Urinary bladder (tissue), 3 donors: ENCODE measurements at regions not wholly inside any gene's neighbourhood (a gene's known extent, or its start where the extent isn't known, plus 50 kb on each side); places are given as distances from the start of the nearest gene placed in this dataset.

Experiments used
- DNase-seq: peaks from one replicate; pipeline ENCODE4 v3.0.0-alpha.2; 2015; ENCODE audit errors: extremely low spot score
- H3K27ac ChIP-seq: one replicate; pipeline ENCODE4 v1.5.1; 2013; ENCODE audit warnings: low read depth, mild to moderate bottlenecking, moderate library complexity
- H3K36me3 ChIP-seq: one replicate; pipeline ENCODE4 v1.6.1; 2013; ENCODE audit warnings: mild to moderate bottlenecking, moderate library complexity; ENCODE audit not compliant: insufficient read depth
- H3K4me1 ChIP-seq: one replicate; pipeline ENCODE4 v1.6.1; 2013; ENCODE audit warnings: mild to moderate bottlenecking, moderate library complexity; ENCODE audit not compliant: insufficient read depth
- H3K4me3 ChIP-seq: one replicate; pipeline ENCODE4 v1.5.1; 2013; ENCODE audit warnings: low read depth, low read length
- WGBS: extraction: QIAGEN DNeasy Blood & Tissue Kit; methylation state at CpG from one replicate; pipeline ENCODE4 v1.1.7; 2013; 5-methylcytosine and 5-hydroxymethylcytosine counted together
- donor health status: healthy with polysubstance abuse.
- donor health status: healthy.

DNA sequence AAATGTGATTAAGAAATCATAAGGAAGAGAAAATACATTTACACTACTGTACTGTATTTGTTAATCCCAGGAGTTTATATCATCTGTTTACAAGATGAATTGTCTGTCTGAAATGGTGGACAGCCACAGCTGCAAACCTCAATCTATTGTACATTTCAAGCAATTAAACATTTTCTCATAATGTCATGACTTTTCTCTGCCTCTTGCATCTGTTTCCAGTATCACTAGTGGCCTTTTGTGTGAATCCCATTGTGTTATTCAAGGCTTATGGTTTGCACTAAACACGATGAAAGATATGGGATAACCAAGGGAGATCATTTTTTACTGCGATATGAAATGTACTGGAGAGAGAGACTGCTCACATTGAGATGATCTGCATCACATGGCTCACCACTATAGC lies 200.2 kb upstream of the LRRN1 start:
- no peak overlapping the region for H3K27ac ChIP-seq
- 65% methylated on average over 2 of the region's 2 CpGs for WGBS
- no peaks in the 10 kb centered on the region for H3K36me3 ChIP-seq
- no peaks in the 10 kb centered on the region for H3K4me1 ChIP-seq
- no peak overlapping the region for H3K4me3 ChIP-seq
- DNase-seq = no peak

- WGBS = 86% methylated on average over 3 of the region's 3 CpGs
These were observed 204.2 kb upstream of the LRRN1 start for GRCh38 chr3:3594986-3595385.

DNA sequence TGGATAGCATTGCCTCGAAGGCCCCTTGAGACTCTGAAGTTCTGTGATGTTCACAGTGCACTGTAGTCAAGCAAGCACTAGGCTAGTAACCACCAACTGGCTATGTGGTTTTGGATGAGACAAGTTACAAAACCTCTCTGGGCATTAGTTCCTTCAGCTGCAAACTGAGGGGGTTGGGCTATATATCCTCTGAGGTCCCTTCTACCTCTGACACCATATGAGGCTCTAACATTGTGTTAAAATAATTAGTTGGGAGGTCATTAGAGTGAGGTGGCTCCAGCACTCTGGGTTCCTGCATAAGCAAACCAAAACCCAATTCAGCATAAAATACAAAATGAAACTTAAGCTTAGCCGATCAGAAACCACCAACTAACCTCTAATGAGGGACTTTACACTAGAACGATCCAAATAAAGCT lies 209.5 kb upstream of the LRRN1 start:
- DNase-seq = no peak
- Histone ChIP-seq H3K4me3 (no peak overlapping the region), H3K36me3 (no peaks in the 10 kb centered on the region), H3K4me1 (no peaks in the 10 kb centered on the region), H3K27ac (no peak overlapping the region)
- WGBS = 81% methylated on average over 3 of the region's 3 CpGs

More at GRCh38 chr3:3594986-3595385, 204.2 kb upstream of the LRRN1 start:
- Histone ChIP-seq H3K4me3 (no peak overlapping the region), H3K27ac (no peak overlapping the region), H3K36me3 (no peaks in the 10 kb centered on the region), H3K4me1 (no peaks in the 10 kb centered on the region)
- no peak for DNase-seq

- Histone ChIP-seq H3K4me1 (no peaks in the 10 kb centered on the region), H3K4me3 (no peak overlapping the region), H3K27ac (no peak overlapping the region), H3K36me3 (no peaks in the 10 kb centered on the region)
- DNase-seq = no peak
- WGBS = 63% methylated on average over 4 of the region's 4 CpGs
These were observed 211.6 kb upstream of the LRRN1 start for GRCh38 chr3:3587647-3587972.

DNA sequence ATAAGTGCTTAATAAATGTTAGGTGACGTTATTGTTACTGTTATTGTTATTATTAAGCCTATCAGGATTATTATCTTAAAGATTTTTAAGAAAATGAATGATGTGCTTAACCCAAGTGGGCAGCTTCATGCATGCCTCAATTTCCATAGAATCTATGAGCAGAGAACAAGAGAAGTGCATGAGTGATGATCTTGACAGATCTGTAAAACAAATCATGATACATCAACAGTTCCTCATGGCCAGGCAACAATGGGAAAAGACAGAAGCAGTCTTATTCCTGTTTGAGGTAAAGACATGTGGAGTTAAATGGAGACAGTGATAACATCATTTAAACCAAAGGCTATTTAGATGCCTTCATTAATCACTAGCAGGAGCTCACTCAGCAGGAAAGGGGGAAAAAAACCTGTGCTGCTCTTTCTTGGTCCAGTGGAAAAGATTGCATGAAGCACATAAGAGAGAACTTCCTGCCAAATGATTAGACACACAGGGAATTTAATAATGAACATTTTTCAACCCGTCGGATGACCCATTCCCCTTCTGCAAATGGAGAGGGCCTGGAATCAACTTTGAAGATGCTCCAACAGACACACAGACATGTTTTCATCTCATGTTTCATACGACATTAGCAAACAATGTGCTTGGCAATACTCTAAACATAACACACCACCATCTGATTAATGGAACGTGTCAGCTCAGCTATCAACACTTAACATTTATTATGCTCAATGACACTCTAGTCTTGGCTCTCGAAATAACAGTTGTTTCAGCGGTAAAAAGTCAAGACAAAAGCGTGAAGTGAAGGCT lies 212.2 kb upstream of the LRRN1 start:
- no peaks in the 10 kb centered on the region for H3K4me1 ChIP-seq
- no peak overlapping the region for H3K4me3 ChIP-seq
- H3K36me3 ChIP-seq = no peaks in the 10 kb centered on the region
- no peak overlapping the region for H3K27ac ChIP-seq
- WGBS = 60% methylated on average over 8 of the region's 8 CpGs
- no peak for DNase-seq

DNA sequence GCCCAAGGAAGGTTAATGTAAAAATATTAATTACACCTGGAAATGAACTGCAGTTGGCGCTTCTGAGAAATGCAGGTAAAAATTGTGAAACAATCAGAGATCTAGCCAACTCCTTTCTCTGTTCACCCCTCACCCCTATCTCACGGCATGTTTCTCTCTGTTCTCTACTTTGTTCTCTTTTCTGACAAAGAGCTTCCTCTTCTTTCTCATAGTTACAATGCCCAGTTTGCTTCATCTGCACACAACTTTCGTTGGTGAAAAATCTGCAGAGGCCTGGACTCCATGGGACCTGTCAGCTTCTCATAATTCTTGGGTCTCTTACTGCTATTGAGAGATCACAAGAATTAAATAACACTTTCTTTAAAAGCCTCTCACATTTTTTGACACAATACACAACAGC lies 212.9 kb upstream of the LRRN1 start:
- WGBS = 87% methylated on average over 3 of the region's 3 CpGs
- Histone ChIP-seq H3K36me3 (no peaks in the 10 kb centered on the region), H3K27ac (no peak overlapping the region), H3K4me1 (no peaks in the 10 kb centered on the region), H3K4me3 (no peak overlapping the region)
- DNase-seq = no peak

DNA sequence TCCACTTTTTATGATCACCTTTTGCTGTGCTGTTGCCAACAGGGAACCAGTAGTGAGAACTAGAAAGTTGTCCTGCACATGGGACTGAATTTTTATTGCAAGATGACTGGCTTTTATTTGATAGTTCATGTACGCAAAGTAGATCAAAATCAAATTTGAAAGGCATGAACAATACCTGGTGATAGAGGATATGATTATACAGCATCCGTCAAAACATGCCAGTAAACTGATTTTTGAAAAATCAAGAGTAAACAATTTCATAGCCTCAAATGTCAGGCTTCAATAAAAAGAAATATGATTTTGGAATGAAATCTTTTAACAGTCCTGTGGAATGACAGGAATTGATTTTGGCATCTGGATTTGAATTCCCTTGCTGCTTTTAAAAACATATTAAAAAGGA lies 219.6 kb upstream of the LRRN1 start:
- DNase-seq = no peak
- no peak overlapping the region for H3K27ac ChIP-seq
- H3K36me3 ChIP-seq = no peaks in the 10 kb centered on the region
- 86% methylated on average over 2 of the region's 2 CpGs for WGBS
- no peak overlapping the region for H3K4me3 ChIP-seq
- H3K4me1 ChIP-seq = no peaks in the 10 kb centered on the region

DNA sequence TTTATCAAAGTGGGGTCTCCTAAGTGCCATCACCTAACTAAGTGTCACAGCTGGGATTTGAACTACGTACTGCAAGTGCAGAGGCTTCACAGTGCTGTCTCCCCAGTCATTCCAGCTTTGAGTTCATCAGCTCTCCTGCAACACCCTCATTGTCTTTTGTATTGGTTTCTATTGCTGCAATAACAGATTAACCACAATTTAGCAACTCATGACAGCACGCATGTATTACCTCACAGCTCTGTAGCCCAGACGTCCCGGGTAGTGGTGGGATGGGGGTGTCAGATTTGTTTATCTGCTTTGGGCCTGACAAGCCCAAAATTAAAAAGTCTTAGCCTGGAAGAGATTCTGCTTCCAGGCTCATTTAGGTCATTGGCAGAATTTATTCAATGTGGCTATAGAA lies 220.5 kb upstream of the LRRN1 start:
- Histone ChIP-seq H3K4me1 (no peaks in the 10 kb centered on the region), H3K36me3 (no peaks in the 10 kb centered on the region), H3K27ac (no peak overlapping the region), H3K4me3 (no peak overlapping the region)
- DNase-seq = no peak
- 75% methylated on average over 4 of the region's 4 CpGs for WGBS

- no peaks in the 10 kb centered on the region for H3K4me1 ChIP-seq
- no peaks in the 10 kb centered on the region for H3K36me3 ChIP-seq
- WGBS = 79% methylated on average over 13 of the region's 13 CpGs
- no peak overlapping the region for H3K4me3 ChIP-seq
- no peak for DNase-seq
- H3K27ac ChIP-seq = no peak overlapping the region
These were observed 221.4 kb upstream of the LRRN1 start for GRCh38 chr3:3577823-3578222.

DNA sequence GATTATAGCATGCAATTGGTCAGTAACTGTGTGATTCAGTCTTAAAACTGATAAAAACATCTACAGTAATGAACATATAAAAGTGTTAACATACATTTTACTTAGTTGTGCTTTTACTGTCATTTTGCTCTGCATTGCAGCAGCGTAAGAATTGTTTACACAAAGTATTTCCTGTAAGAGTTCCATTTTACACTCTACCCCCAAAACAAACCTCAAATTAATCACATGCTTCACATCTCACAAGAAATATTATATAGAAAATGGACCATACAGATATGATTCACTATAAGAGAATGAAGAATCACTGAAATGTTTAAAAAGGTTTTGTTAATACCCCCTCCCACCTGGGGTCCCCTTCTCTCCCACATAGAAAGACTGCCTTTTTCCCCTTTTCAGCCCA lies 225.9 kb upstream of the LRRN1 start:
- Histone ChIP-seq H3K36me3 (no peaks in the 10 kb centered on the region), H3K4me1 (no peaks in the 10 kb centered on the region)
- 43% methylated on average over 1 of the region's 1 CpG for WGBS

DNA sequence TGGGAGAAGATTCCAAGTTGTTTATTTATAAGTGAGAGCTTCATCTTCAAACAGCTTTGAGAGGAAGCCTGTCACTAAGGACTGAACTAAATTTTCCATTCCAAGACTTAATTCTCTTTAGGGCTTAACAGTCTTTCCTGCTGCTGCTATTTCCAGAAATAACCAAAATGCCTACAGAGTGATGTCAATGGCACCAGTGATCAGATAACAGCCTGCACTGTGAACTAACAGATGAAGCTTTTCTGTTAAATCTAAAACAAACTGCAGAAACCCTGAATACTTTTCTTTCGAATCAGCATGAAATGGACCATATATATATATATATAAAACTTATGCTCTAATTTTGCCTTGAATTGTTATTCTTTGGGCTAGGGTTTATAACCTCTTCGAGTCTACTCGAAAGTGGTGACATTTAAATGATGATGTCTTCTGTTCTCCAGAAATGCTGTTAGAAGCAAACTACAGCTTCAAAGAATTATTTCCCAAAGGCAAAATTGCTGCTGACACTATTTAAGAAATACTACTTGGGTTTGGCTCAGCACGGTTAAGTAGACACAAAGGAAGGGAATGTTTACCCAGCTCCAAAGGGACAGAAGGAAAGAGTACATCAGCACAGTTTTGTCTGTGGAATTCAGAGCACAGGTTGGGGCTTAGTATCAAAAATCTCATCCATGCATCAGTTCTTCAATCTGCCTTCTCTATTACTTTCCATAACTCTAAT lies 238.5 kb upstream of the LRRN1 start:
- H3K4me3 ChIP-seq = no peak overlapping the region
- no peaks in the 10 kb centered on the region for H3K4me1 ChIP-seq
- no peak overlapping the region for H3K27ac ChIP-seq
- no peaks in the 10 kb centered on the region for H3K36me3 ChIP-seq
- 25% methylated on average over 4 of the region's 4 CpGs for WGBS
- no peak for DNase-seq

More for the DNA sequence above, 225.9 kb upstream of the LRRN1 start:
- H3K4me3 ChIP-seq = no peak overlapping the region
- DNase-seq = no peak
- no peak overlapping the region for H3K27ac ChIP-seq

GRCh38 chr3:3559786-3560185 lies 239.4 kb upstream of the LRRN1 start:
- whole genome bisulfite sequencing = 95% methylated on average over 2 of the region's 2 CpGs
- H3K4me1 ChIP-seq = no peaks in the 10 kb centered on the region
- H3K36me3 ChIP-seq = no peaks in the 10 kb centered on the region
- no peak overlapping the region for H3K4me3 ChIP-seq
- H3K27ac ChIP-seq = no peak overlapping the region
- DNase-seq = no peak

- no peak overlapping the region for H3K4me3 ChIP-seq
- H3K4me1 ChIP-seq = no peaks in the 10 kb centered on the region
- H3K36me3 ChIP-seq = no peaks in the 10 kb centered on the region
- H3K27ac ChIP-seq = no peak overlapping the region
- 31% methylated on average over 3 of the region's 3 CpGs for WGBS
- no peak for DNase-seq
These were observed 243.2 kb upstream of the LRRN1 start for GRCh38 chr3:3556078-3556477.

DNA sequence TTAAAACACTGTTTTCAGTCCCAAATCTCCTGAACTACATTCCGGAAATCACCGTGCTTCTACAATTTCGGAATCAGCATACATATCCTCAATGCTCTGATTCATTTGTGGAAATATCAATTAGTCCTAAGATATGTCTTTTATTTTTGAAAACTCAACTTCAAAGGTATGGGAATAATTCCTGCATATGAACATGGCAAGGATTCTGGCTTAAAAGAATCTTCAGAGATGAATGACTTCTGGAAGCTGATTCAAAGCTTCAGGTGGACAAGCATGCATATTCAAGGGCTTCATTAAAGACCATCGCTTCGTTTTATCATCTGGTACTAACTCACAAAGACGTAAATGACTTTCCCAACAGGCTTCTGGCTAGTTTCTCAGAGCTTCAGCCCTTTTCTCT lies 246.0 kb upstream of the LRRN1 start:
- 92% methylated on average over 6 of the region's 6 CpGs for WGBS

More for the DNA sequence above, 246.0 kb upstream of the LRRN1 start:
- Histone ChIP-seq H3K27ac (no peak overlapping the region), H3K4me1 (no peaks in the 10 kb centered on the region), H3K4me3 (no peak overlapping the region), H3K36me3 (no peaks in the 10 kb centered on the region)
- DNase-seq = no peak
